GM12878 (cell line): ENCODE measurements at regions not wholly inside any gene's neighbourhood (a gene's known extent, or its start where the extent isn't known, plus 50 kb on each side); places are given as distances from the start of the nearest gene placed in this dataset.

Experiments
- ATAC-seq: fragments of 200-7000 bp; cut with Tn5 transposase; 3 replicates; pipeline ENCODE4 v1.9.1; 2020; ENCODE audit warnings: mild to moderate bottlenecking, moderate library complexity
- BruUV-seq: library from RNA; stranded (reverse); fragments of 400-500 nt; replicated peaks from 2 replicates; lab custom pipeline; 2021; lab: Mats Ljungman, UMichigan
- CTCF ChIA-PET: fragments of 300-600 bp; sonication (Branson Sonifier 250); formaldehyde crosslinking; extraction: SDS; loops from one replicate; lab custom pipeline; 2021; ENCODE audit warnings: inconsistent platforms; lab: Yijun Ruan, JAX
- POLR2A ChIA-PET: fragments of 350-600 bp; formaldehyde crosslinking; extraction: SDS; loops from one replicate; lab custom pipeline; 2021; ENCODE audit warnings: inconsistent platforms; lab: Charles Lee
- RAD21 ChIA-PET: fragments of 300-600 bp; sonication (Branson Sonifier 250); formaldehyde crosslinking; loops from one replicate; lab custom pipeline; 2023; ENCODE audit warnings: antibody characterized with exemption; ENCODE audit not compliant: unreplicated experiment; lab: Charles Lee
- SMC1A ChIA-PET: fragments of 300-600 bp; sonication (Branson Sonifier 250); formaldehyde crosslinking; loops from one replicate; lab custom pipeline; 2023; ENCODE audit not compliant: unreplicated experiment, uncharacterized antibody; lab: Charles Lee
- DNase-seq: peaks from one replicate; pipeline ENCODE4 v3.0.0-alpha.2; 2011; ENCODE audit warnings: low read depth, low spot score
- FAIRE-seq: peaks from 3 replicates; lab custom pipeline; 2011; peaks lifted over from hg19 to GRCh38; lab: Jason Lieb, UNC
- H2AFZ ChIP-seq: 2 replicates; pipeline ENCODE4 v1.6.0; 2011; ENCODE audit warnings: low read depth, low read length, control low read depth; ENCODE audit not compliant: control insufficient read depth
- H3K27ac ChIP-seq: 2 replicates; pipeline ENCODE4 v1.5.1; 2011; ENCODE audit warnings: control low read depth; ENCODE audit not compliant: control insufficient read depth, insufficient read depth
- H3K27me3 ChIP-seq, 2 experiments: replicated peaks in 1 of 2; 2 replicates each; pipeline versions ENCODE4 v1.6.0 to v1.6.1; 2011; ENCODE audit warnings: low read length in 1 of 2; ENCODE audit not compliant: control insufficient read depth in 2 of 2, insufficient read depth in 2 of 2
- H3K36me3 ChIP-seq, 2 experiments: 2 replicates each; pipeline ENCODE4 v1.5.1; 2011; ENCODE audit warnings: low read length in 1 of 2; ENCODE audit not compliant: control insufficient read depth in 2 of 2, insufficient read depth in 2 of 2
- H3K4me1 ChIP-seq: 2 replicates; pipeline ENCODE4 v1.6.1; 2011; ENCODE audit warnings: mild to moderate bottlenecking, low read length, moderate library complexity, mixed read lengths; ENCODE audit not compliant: control insufficient read depth, insufficient read depth
- H3K4me2 ChIP-seq: 2 replicates; pipeline ENCODE4 v1.6.0; 2011; ENCODE audit warnings: control low read depth; ENCODE audit not compliant: control insufficient read depth, insufficient read depth
- H3K4me3 ChIP-seq: fragments of 200-600 bp; sonication (generic); 2 replicates; pipeline ENCODE4 v1.5.1; 2016
- H3K79me2 ChIP-seq: 2 replicates; pipeline ENCODE4 v1.6.0; 2011; ENCODE audit warnings: low read length; ENCODE audit not compliant: control insufficient read depth, insufficient read depth
- H3K9ac ChIP-seq: 2 replicates; pipeline ENCODE4 v1.8.0; 2011; ENCODE audit warnings: low read length, control low read depth, mixed read lengths; ENCODE audit not compliant: control insufficient read depth, insufficient read depth
- H3K9me3 ChIP-seq: replicated peaks from 3 replicates; pipeline ENCODE4 v1.5.1; 2011; ENCODE audit warnings: mild to moderate bottlenecking, low read length; ENCODE audit not compliant: control insufficient read depth, insufficient read depth
- H4K20me1 ChIP-seq: 2 replicates; pipeline ENCODE4 v1.6.0; 2011; ENCODE audit not compliant: control insufficient read depth, insufficient read depth
- CBX3 ChIP-seq: fragments of 200-600 bp; sonication (generic); IDR thresholded peaks from 2 replicates; pipeline ENCODE4 v1.6.1; 2016; ENCODE audit warnings: low read depth, borderline replicate concordance
- DPF2 ChIP-seq: fragments of 450-650 bp; IDR thresholded peaks from 2 replicates; pipeline ENCODE4 v1.6.1; 2017; ENCODE audit warnings: mild to moderate bottlenecking
- HCFC1 ChIP-seq: fragments of 150-350 bp; IDR thresholded peaks from 2 replicates; pipeline ENCODE4 v1.6.1; 2014; ENCODE audit warnings: low read length
- IKZF1 ChIP-seq: fragments of 450-650 bp; conservative IDR thresholded peaks from 2 replicates; pipeline ENCODE4 v1.6.1; 2017; ENCODE audit warnings: antibody characterized with exemption, mild to moderate bottlenecking
- NFYA ChIP-seq: IDR thresholded peaks from 2 replicates; pipeline ENCODE4 v1.6.1; 2011; ENCODE audit warnings: low read depth, mild to moderate bottlenecking, low read length, improper control_type of control experiment, borderline replicate concordance
- POLR2AphosphoS5 ChIP-seq: IDR thresholded peaks from 2 replicates; pipeline ENCODE4 v1.6.1; 2011; ENCODE audit warnings: mild to moderate bottlenecking, low read length, inconsistent platforms
- RELA ChIP-seq: fragments of 450-650 bp; IDR thresholded peaks from 2 replicates; pipeline ENCODE4 v1.8.0; 2014; ENCODE audit warnings: borderline replicate concordance; ENCODE audit not compliant: partially characterized antibody
- RUNX3 ChIP-seq: IDR thresholded peaks from 2 replicates; pipeline ENCODE4 v1.6.1; 2012; ENCODE audit warnings: low read length, inconsistent platforms
- ZNF384 ChIP-seq: IDR thresholded peaks from 2 replicates; pipeline ENCODE4 v1.6.1; 2012; ENCODE audit warnings: low read depth, mild to moderate bottlenecking, low read length, improper control_type of control experiment, borderline replicate concordance
- ZSCAN29 ChIP-seq: fragments of 450-650 bp; IDR thresholded peaks from 2 replicates; pipeline ENCODE4 v1.6.1; 2017; ENCODE audit warnings: mild to moderate bottlenecking, moderate library complexity
- WGBS: methylation state at CpG from one replicate; pipeline ENCODE4 v1.1.6; 2016; ENCODE audit warnings: low lambda C conversion rate; ENCODE audit not compliant: insufficient replicate concordance, insufficient coverage; ENCODE audit errors: missing lambda C conversion rate; 5-methylcytosine and 5-hydroxymethylcytosine counted together
- in situ Hi-C: fragments of 300-500 bp; cut with MboI; formaldehyde crosslinking; loops from 9 replicates; pipeline ENCODE4 v1.14.3; 2018; ENCODE audit warnings: mixed read lengths
- intact Hi-C: fragments of 100-400 bp; cut with micrococcal nuclease; formaldehyde crosslinking; loops from one replicate; pipeline ENCODE4 v1.14.2; 2022; ENCODE audit not compliant: unreplicated experiment
- TF ChIP-seq, protein P1 (sequence below): IDR thresholded peaks from 2 replicates; pipeline ENCODE4 v1.6.1; 2011; ENCODE audit warnings: borderline replicate concordance, low read depth, mild to moderate bottlenecking, moderate library complexity, mixed read lengths, low read length; ENCODE audit not compliant: insufficient read depth; ENCODE audit errors: extremely low read length
- TF ChIP-seq, protein P2 (sequence below): fragments of 450-650 bp; IDR thresholded peaks from 2 replicates; pipeline ENCODE4 v1.6.1; 2017; ENCODE audit warnings: mild to moderate bottlenecking, moderate library complexity
- TF ChIP-seq, protein P3 (sequence below): fragments of 450-650 bp; IDR thresholded peaks from 2 replicates; pipeline ENCODE4 v1.6.1; 2016; ENCODE audit warnings: mild to moderate bottlenecking
- TF ChIP-seq, protein P4 (sequence below): fragments of 450-650 bp; IDR thresholded peaks from 2 replicates; pipeline ENCODE4 v1.6.1; 2017; ENCODE audit warnings: mild to moderate bottlenecking, moderate library complexity

DNA sequence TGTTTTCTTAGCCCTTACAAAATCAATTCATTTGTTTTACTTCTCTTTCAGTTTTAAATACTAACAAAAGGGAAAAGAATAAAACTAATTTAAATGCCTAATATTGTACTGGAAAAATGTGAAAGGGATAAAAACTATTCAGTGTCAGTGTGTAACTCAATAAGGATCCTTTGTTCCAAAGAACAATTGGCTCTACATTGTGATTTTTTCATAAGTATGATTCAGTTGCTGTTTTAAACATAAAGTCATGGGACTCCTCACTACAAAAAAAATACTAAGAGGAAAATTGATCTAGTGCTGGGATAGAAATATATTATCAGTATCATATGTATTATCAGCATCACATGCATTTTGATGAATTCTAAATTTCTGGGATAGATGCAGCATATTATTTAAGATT lies 199.4 kb upstream of the TRAM1L1 start (continued):
- TF ChIP-seq, protein P1, sequence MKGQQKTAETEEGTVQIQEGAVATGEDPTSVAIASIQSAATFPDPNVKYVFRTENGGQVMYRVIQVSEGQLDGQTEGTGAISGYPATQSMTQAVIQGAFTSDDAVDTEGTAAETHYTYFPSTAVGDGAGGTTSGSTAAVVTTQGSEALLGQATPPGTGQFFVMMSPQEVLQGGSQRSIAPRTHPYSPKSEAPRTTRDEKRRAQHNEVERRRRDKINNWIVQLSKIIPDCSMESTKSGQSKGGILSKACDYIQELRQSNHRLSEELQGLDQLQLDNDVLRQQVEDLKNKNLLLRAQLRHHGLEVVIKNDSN = no peak
- no peak for TF ChIP-seq IKZF1
- TF ChIP-seq NFYA = no peak
- TF ChIP-seq, protein P2, sequence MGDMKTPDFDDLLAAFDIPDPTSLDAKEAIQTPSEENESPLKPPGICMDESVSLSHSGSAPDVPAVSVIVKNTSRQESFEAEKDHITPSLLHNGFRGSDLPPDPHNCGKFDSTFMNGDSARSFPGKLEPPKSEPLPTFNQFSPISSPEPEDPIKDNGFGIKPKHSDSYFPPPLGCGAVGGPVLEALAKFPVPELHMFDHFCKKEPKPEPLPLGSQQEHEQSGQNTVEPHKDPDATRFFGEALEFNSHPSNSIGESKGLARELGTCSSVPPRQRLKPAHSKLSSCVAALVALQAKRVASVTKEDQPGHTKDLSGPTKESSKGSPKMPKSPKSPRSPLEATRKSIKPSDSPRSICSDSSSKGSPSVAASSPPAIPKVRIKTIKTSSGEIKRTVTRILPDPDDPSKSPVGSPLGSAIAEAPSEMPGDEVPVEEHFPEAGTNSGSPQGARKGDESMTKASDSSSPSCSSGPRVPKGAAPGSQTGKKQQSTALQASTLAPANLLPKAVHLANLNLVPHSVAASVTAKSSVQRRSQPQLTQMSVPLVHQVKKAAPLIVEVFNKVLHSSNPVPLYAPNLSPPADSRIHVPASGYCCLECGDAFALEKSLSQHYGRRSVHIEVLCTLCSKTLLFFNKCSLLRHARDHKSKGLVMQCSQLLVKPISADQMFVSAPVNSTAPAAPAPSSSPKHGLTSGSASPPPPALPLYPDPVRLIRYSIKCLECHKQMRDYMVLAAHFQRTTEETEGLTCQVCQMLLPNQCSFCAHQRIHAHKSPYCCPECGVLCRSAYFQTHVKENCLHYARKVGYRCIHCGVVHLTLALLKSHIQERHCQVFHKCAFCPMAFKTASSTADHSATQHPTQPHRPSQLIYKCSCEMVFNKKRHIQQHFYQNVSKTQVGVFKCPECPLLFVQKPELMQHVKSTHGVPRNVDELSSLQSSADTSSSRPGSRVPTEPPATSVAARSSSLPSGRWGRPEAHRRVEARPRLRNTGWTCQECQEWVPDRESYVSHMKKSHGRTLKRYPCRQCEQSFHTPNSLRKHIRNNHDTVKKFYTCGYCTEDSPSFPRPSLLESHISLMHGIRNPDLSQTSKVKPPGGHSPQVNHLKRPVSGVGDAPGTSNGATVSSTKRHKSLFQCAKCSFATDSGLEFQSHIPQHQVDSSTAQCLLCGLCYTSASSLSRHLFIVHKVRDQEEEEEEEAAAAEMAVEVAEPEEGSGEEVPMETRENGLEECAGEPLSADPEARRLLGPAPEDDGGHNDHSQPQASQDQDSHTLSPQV = no peak
- TF ChIP-seq ZSCAN29 = no peak
- no peak for TF ChIP-seq ZNF384

DNA sequence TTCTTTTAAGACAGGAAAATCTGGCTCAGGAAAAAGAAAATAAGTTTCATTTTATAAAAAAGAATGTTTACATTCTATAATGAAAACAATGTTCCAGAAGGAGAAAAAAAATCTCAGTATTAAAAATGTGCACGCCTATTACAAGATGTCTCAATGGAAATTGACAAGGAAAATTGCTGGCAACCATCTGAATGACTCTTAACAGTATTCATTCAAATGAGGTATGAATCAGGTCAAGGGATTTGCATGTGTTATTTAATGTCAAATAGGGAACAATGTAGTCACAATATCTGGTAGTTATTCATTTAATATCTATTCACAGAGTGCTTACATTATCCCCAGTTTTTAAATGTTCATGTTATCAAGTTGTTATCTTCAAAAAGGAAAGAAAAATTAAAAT lies 208.4 kb upstream of the TRAM1L1 start:
- Histone ChIP-seq H3K27me3 (no peaks in the 10 kb centered on the region), H3K36me3 (no peaks in the 10 kb centered on the region), H3K27ac (no peak overlapping the region), H4K20me1 (no peaks in the 10 kb centered on the region), H3K4me1 (no peaks in the 10 kb centered on the region), H3K4me3 (no peak overlapping the region), H3K9me3 (no peaks in the 10 kb centered on the region), H2AFZ (no peak overlapping the region), H3K4me2 (no peak overlapping the region), H3K9ac (no peak overlapping the region), H3K79me2 (no peaks in the 10 kb centered on the region)
- intact Hi-C loops (no loop called here), in situ Hi-C loops (no loop called here)
- SMC1A ChIA-PET = no interaction called here
- RAD21 ChIA-PET = no interaction called here
- no TSS peak for BruUV-seq
- DNase-seq = no peak
- 5% methylated on average over 1 of the region's 1 CpG for WGBS
- POLR2A ChIA-PET = no interaction called here
- ATAC-seq = no peak
- CTCF ChIA-PET = no interaction called here
- no peak for FAIRE-seq
- TF ChIP-seq RELA (no peak), CBX3 (no peak), POLR2AphosphoS5 (no peak), RUNX3 (no peak), HCFC1 (no peak), DPF2 (no peak)
- TF ChIP-seq, protein P3, sequence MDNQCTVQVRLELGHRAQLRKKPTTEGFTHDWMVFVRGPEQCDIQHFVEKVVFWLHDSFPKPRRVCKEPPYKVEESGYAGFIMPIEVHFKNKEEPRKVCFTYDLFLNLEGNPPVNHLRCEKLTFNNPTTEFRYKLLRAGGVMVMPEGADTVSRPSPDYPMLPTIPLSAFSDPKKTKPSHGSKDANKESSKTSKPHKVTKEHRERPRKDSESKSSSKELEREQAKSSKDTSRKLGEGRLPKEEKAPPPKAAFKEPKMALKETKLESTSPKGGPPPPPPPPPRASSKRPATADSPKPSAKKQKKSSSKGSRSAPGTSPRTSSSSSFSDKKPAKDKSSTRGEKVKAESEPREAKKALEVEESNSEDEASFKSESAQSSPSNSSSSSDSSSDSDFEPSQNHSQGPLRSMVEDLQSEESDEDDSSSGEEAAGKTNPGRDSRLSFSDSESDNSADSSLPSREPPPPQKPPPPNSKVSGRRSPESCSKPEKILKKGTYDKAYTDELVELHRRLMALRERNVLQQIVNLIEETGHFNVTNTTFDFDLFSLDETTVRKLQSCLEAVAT = no peak
- TF ChIP-seq, protein P4, sequence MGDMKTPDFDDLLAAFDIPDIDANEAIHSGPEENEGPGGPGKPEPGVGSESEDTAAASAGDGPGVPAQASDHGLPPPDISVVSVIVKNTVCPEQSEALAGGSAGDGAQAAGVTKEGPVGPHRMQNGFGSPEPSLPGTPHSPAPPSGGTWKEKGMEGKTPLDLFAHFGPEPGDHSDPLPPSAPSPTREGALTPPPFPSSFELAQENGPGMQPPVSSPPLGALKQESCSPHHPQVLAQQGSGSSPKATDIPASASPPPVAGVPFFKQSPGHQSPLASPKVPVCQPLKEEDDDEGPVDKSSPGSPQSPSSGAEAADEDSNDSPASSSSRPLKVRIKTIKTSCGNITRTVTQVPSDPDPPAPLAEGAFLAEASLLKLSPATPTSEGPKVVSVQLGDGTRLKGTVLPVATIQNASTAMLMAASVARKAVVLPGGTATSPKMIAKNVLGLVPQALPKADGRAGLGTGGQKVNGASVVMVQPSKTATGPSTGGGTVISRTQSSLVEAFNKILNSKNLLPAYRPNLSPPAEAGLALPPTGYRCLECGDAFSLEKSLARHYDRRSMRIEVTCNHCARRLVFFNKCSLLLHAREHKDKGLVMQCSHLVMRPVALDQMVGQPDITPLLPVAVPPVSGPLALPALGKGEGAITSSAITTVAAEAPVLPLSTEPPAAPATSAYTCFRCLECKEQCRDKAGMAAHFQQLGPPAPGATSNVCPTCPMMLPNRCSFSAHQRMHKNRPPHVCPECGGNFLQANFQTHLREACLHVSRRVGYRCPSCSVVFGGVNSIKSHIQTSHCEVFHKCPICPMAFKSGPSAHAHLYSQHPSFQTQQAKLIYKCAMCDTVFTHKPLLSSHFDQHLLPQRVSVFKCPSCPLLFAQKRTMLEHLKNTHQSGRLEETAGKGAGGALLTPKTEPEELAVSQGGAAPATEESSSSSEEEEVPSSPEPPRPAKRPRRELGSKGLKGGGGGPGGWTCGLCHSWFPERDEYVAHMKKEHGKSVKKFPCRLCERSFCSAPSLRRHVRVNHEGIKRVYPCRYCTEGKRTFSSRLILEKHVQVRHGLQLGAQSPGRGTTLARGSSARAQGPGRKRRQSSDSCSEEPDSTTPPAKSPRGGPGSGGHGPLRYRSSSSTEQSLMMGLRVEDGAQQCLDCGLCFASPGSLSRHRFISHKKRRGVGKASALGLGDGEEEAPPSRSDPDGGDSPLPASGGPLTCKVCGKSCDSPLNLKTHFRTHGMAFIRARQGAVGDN = no peak
